Inflammatory macrophage treated with lipopolysaccharide for 1 hour (primary cell): ENCODE measurements at regions not wholly inside any gene's neighbourhood (a gene's known extent, or its start where the extent isn't known, plus 50 kb on each side); places are given as distances from the start of the nearest gene placed in this dataset.

ENCODE experiments used
- DNase-seq, 2 donors: peaks; one replicate each; pipeline ENCODE4 v3.0.0-alpha.2; 2020 to 2022

DNA sequence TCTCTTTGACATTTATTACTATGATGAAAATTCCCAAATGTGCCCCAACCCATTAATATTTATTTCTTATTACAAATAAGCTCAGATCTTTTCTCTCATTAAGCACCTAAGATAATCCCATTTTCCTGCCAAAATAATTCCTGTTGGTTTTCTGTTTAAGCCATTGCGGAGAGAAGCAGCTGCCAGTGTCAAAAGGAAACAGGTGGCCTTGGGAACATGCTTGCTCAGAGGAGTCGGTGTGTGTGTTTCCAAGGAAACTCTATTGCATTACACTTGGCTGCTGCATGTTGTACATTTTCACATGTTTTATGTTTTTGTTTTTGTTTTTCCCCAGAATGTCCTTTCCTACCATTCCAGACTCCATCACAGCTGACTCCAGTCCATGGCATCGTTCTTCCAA, 56.4 kb downstream of the CD24 start:
- DNase-seq, result no peak

GRCh38 chr6:106916891-106917290, 57.6 kb downstream of the CD24 start:
- no peak for DNase-seq

GRCh38 chr6:106913676-106914280, 60.8 kb downstream of the CD24 start:
- no peak for DNase-seq

GRCh38 chr6:106913111-106913510, 61.4 kb downstream of the CD24 start:
- DNase-seq, result no peak

DNA sequence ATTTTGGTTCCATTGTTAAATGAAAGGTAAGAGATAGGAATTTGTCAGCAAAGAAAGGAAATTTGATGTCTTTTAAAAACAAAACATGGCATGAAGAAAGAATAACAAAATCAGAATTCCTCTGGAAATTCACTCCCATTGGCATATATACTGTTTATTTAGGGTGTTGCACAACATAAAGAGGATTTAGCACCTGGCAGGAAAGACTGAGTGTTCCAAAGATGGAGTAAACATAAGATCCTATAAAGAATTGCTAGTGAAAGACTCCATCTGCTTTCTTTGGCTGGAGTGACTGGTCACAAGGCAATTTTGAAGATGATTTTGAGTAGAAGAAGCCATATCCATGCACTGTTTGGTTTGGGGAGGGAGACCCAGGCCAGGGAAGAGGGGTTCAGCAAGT, 62.4 kb downstream of the CD24 start:
- DNase-seq, result no peak

DNA sequence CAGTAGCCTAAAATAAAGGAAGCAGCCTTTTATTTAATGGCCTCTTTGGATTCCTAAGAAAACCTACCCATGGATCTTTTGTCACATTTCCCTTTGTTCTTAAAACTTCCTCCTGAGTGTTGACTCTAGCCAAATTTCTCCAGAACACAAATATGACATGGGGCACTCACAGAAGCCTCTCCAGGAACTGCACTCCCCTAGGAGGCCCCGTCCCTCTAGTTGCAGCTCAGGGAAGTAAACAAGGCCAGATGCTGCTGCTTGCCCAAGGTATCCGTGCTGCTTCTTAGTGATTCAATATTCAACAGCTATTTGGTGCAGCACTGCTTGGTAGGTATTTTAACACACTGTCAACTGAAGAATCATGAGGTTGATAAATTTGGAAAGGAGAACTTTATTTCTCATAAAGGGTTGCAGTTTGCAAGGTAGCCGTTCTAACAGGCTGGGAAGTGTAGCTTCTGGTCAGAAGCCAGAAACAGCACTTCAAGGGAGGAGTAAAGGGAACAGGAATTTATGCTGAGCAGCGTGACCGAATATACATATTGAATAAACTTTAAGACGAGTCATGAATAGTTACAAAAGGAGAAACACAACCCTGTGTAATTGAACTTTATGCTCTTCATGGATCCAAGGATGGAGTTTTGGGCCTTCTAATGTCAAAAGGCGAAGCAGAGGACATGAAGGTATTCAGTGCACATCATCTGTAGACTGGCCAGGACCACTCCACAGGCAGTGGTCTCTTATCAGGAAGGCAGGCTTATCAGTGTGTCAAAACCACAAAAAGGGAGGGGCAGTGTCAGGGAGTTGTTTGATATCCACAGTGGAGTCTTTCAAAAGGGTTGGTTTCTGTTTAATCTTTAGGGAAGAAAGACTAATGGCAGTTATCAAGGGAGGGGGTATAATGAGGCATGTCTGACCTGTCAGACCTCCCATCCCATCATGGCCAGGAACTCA, 63.3 kb downstream of the CD24 start:
- DNase-seq, result no peak

GRCh38 chr6:106908386-106908840, 66.1 kb downstream of the CD24 start:
- no peak for DNase-seq

DNA sequence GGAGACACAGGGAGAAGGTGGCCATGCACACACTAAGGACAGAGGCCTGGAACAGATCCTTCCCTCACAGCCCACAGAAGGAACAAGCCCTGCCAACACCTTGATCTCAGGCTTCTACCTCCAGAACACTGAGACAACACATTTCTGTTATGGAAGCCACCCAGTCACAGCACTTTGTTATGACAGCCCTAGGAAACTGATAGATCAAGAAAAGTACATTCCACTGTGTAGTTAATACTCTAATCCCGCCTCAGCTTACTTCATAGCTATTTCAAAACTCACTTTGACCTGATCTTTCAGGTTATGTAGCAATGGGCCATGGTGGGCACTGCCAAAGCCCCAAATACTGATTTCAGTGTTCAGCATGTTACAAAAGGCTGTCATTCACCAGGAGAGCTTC, 66.8 kb downstream of the CD24 start:
- DNase-seq, result no peak

DNA sequence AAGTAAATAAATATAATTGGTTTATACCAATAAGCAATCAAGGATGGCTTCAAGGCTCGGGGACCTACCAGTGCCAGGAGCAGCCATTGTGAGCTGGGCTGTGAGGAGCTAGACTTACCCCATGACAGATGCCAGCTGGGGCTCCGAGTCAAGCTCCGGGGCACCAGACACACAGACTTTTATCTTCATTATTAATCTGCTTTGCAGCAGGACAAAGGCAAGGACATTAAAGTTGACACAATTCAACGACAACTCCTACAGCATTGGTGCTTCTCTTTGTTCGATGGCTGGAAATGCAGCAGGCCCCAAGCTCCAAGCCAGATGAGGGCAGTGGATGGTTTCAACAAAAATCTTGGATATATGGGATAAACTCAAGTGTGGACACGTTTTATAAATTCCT, 68.3 kb downstream of the CD24 start:
- no peak for DNase-seq

- DNase-seq, result no peak
Measured at GRCh38 chr6:106903299-106903698, 71.2 kb downstream of the CD24 start.

- no peak for DNase-seq
Measured at GRCh38 chr6:106901062-106901461, 73.5 kb downstream of the CD24 start.

DNA sequence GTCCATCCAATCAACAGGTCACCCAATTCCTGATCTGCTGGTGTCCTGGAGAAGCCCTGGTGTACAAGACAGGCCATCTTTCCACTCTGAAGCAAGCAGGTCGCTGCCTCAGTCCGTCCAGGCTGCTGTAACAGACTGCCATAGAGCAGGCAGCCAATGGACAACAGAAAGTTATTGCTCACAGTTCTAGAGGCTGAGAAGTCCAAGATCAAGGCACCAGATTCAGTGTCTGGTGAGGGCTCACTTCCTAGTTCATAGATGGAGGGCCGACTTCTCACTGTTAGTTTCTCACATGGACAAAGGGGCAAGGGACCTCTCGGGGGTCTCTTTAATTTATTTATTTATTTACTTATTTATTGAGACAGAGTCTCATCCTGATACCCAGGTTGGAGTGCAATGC, 74.8 kb downstream of the CD24 start:
- no peak for DNase-seq

GRCh38 chr6:106897580-106897979, 76.9 kb downstream of the CD24 start:
- DNase-seq, result no peak

DNA sequence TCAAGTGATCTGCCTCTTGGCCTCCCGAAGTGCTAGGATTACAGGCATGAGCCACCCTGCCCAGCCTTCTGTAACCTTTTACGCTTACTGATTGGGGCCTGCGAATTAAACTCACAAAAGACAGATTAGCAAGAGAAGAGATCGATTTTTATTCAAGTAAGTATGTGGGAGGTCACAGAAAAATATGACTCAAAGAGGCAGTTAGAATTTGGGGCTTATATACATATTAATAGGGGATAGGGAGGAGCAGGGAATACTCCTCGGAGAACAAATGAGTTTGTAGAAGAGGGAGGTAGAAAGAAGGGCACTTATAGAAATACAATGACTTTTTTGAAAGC, 78.9 kb downstream of the CD24 start:
- no peak for DNase-seq

GRCh38 chr6:106894978-106895702, 79.4 kb downstream of the CD24 start:
- DNase-seq, result no peak

DNA sequence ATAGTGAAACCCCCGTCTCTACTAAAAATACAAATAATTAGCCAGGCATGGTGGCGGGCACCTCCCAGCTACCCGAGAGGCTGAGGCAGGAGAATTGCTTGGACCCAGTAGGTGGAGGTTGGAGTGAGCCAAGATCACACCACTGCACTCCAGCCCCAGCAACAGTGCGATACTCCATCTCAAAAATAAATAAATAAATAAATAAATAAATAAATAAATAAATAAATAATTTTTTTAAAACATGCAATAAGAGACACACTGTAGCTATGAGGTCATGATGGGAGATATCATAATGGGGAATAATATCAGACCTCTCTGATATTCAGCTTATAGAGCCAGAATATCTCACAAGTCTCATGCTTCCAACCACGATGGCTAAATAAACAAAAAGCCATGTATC, 82.3 kb downstream of the CD24 start:
- no peak for DNase-seq

DNA sequence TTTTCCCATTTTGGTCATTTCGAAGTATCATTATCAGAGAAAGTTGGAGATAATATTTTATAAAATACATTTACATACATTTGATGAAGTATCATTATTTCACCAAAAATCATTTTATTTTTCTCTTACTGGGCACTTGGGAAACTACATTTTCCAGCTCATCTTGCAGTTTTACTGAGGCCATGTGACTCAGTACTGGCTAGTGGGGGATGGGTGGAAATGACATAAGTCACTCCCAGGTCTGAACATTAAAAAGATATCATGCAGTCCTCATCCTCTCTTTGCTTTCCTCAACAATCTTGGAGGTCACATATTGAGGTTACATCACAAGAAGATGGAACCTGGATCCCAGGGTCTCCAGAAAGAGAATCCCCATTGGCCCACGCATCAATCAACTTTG, 84.1 kb downstream of the CD24 start:
- DNase-seq, result no peak

DNA sequence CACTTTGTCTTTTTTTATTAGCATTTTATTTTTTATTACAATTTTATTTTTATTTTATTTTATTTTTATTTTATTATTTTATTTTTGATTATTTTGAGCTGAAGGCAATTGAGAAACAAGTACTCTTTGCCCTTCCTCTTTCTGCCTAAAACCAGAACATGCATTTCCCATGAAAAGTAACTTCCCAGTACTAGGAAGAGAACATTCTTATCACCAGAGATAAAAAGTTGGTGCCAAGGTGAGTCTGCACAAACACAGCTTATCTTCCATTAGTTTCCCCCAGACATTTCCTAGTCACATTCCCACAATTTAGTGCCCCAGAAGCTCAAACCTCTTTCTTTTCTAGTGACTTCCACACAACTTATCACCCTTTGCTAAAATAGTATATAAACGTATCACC, 84.8 kb downstream of the CD24 start:
- DNase-seq, result no peak

GRCh38 chr6:106886922-106887797, 87.4 kb downstream of the CD24 start:
- no peak for DNase-seq

- DNase-seq, result no peak
Measured at GRCh38 chr6:106886081-106886843, 88.3 kb downstream of the CD24 start.

- no peak for DNase-seq
Measured at GRCh38 chr6:106885679-106886078, 88.8 kb downstream of the CD24 start.

GRCh38 chr6:106884576-106884975, 90.0 kb downstream of the CD24 start:
- DNase-seq, result no peak
